K562 (cell line): ENCODE measurements at regions not wholly inside any gene's neighbourhood (a gene's known extent, or its start where the extent isn't known, plus 50 kb on each side); places are given as distances from the start of the nearest gene placed in this dataset.

Source experiments
- ATAC-seq: fragments of 200-7000 bp; cut with Tn5 transposase; 3 replicates; pipeline ENCODE4 v1.9.1; 2020; ENCODE audit warnings: moderate library complexity
- BruUV-seq: library from RNA; stranded (reverse); fragments of 400-500 nt; replicated peaks from 2 replicates; lab custom pipeline; 2021; lab: Mats Ljungman, UMichigan
- CTCF ChIA-PET: fragments of 300-600 bp; formaldehyde crosslinking; extraction: SDS; loops from one replicate; lab custom pipeline; 2021; ENCODE audit warnings: low intra/inter-chr PET ratio; lab: Yijun Ruan, JAX
- POLR2A ChIA-PET: fragments of 300-600, 350-650 bp; sonication (Branson Sonifier 250); formaldehyde crosslinking; extraction: SDS; loops from one replicate; lab custom pipeline; 2021; ENCODE audit warnings: antibody characterized with exemption, inconsistent platforms; lab: Yijun Ruan, JAX
- DNase-seq, 4 experiments: peaks; one replicate each; pipeline versions ENCODE4 v3.0.0 to v3.0.0-alpha.2; 2011 to 2018; ENCODE audit warnings: low spot score in 3 of 4, mixed read lengths in 3 of 4; ENCODE audit errors: extremely low read depth in 1 of 4
- FAIRE-seq: peaks from 2 replicates; lab custom pipeline; 2011; peaks lifted over from hg19 to GRCh38; lab: Jason Lieb, UNC
- H2AFZ ChIP-seq: 2 replicates; pipeline ENCODE4 v1.6.0; 2011; ENCODE audit warnings: low read depth, low read length, control low read depth, inconsistent platforms
- H3K27ac ChIP-seq: fragments of 200-600 bp; 3 replicates; pipeline ENCODE4 v1.8.0; 2011; ENCODE audit warnings: low read depth, mild to moderate bottlenecking, control low read depth, inconsistent platforms, low read length, moderate library complexity, mixed read lengths; ENCODE audit errors: extremely low read depth
- H3K27me3 ChIP-seq, 2 experiments: fragments of 300-600 bp in 1 of 2; 2 replicates in 1 of 2; 3 replicates in 1 of 2; pipeline versions ENCODE4 v1.6.0 to v1.8.0; 2011; ENCODE audit warnings: inconsistent platforms in 2 of 2, low read length in 2 of 2, mild to moderate bottlenecking in 1 of 2, mixed read lengths in 1 of 2, moderate library complexity in 1 of 2; ENCODE audit not compliant: control insufficient read depth in 2 of 2, insufficient read depth in 2 of 2
- H3K36me3 ChIP-seq: fragments of 300-600 bp; 3 replicates; pipeline ENCODE4 v1.8.0; 2011; ENCODE audit warnings: mild to moderate bottlenecking, low read length, inconsistent platforms; ENCODE audit not compliant: control insufficient read depth, insufficient read depth
- H3K4me1 ChIP-seq, 2 experiments: fragments of 200-600 bp in 1 of 2; replicated peaks in 1 of 2; 2 replicates in 1 of 2; 3 replicates in 1 of 2; pipeline versions ENCODE4 v1.5.1 to v1.8.0; 2011; ENCODE audit warnings: inconsistent platforms in 2 of 2, low read length in 2 of 2, mild to moderate bottlenecking in 1 of 2, mixed read lengths in 1 of 2, moderate library complexity in 1 of 2; ENCODE audit not compliant: control insufficient read depth in 2 of 2, insufficient read depth in 2 of 2
- H3K4me2 ChIP-seq: 2 replicates; pipeline ENCODE4 v1.6.1; 2011; ENCODE audit warnings: low read length, control low read depth, inconsistent platforms, mixed read lengths; ENCODE audit not compliant: insufficient read depth
- H3K4me3 ChIP-seq: fragments of 200-600 bp; sonication (generic), shearing (Covaris generic); 2 replicates; pipeline ENCODE4 v1.5.1; 2016; ENCODE audit warnings: control low read depth, inconsistent platforms
- H3K79me2 ChIP-seq: fragments of 200-600 bp; 3 replicates; pipeline ENCODE4 v1.8.0; 2011; ENCODE audit warnings: low read length, inconsistent platforms; ENCODE audit not compliant: control insufficient read depth, insufficient read depth
- H3K9ac ChIP-seq, 2 experiments: 2 replicates each; pipeline versions ENCODE4 v1.6.0 to v1.6.1; 2011; ENCODE audit warnings: low read depth in 2 of 2, low read length in 2 of 2, control low read depth in 1 of 2, inconsistent platforms in 1 of 2, mild to moderate bottlenecking in 1 of 2, mixed read lengths in 1 of 2; ENCODE audit not compliant: insufficient read depth in 1 of 2
- H3K9me1 ChIP-seq: one replicate; pipeline ENCODE4 v1.6.0; 2011; ENCODE audit warnings: inconsistent platforms, mild to moderate bottlenecking, low read length, moderate library complexity; ENCODE audit not compliant: control insufficient read depth, insufficient read depth
- H3K9me3 ChIP-seq: replicated peaks from 2 replicates; pipeline ENCODE4 v1.5.1; 2011; ENCODE audit warnings: low read depth, low read length, inconsistent platforms; ENCODE audit not compliant: control insufficient read depth, insufficient read depth
- H4K20me1 ChIP-seq: replicated peaks from 2 replicates; pipeline ENCODE4 v1.6.1; 2011; ENCODE audit warnings: low read length, inconsistent platforms, mixed read lengths; ENCODE audit not compliant: control insufficient read depth, insufficient read depth
- TRIM28 ChIP-seq: fragments of 450-650 bp; IDR thresholded peaks from 2 replicates; pipeline ENCODE4 v1.6.1; 2017
- ZBTB8A ChIP-seq: fragments of 450-650 bp; IDR thresholded peaks from 2 replicates; pipeline ENCODE4 v1.6.1; 2018; ENCODE audit warnings: mild to moderate bottlenecking, moderate library complexity; ENCODE audit not compliant: partially characterized antibody
- ZNF75A ChIP-seq: fragments of 450-650 bp; formaldehyde crosslinking; IDR thresholded peaks from 2 replicates; pipeline ENCODE4 v1.4.0; 2020; ENCODE audit warnings: mild to moderate bottlenecking
- WGBS: fragments of 100-300 bp; shearing (Covaris generic); methylation state at CpG from one replicate; pipeline ENCODE4 v1.1.6; 2016; ENCODE audit warnings: low coverage, mixed read lengths; ENCODE audit not compliant: insufficient coverage; ENCODE audit errors: missing lambda C conversion rate; 5-methylcytosine and 5-hydroxymethylcytosine counted together
- in situ Hi-C: fragments of 300-500 bp; cut with MboI; formaldehyde crosslinking; loops from 4 replicates; pipeline ENCODE4 v1.15.0; 2018; ENCODE audit warnings: inconsistent platforms, mixed read lengths
- intact Hi-C: fragments of 100-400 bp; cut with micrococcal nuclease; formaldehyde crosslinking; loops from 2 replicates; pipeline ENCODE4 v1.14.2; 2022
- TF ChIP-seq, protein P1 (sequence below): fragments of 450-650 bp; IDR thresholded peaks from 2 replicates; pipeline ENCODE4 v1.6.1; 2016; ENCODE audit warnings: missing biosample characterization, missing genetic modification characterization
- TF ChIP-seq, protein P2 (sequence below), 2 experiments: fragments of 250-450 bp in 1 of 2; fragments of 450-650 bp in 1 of 2; sonication (Bioruptor Pico) in 1 of 2; IDR thresholded peaks; 2 replicates each; pipeline versions ENCODE4 v1.6.1 to v1.8.0; 2016 to 2021; ENCODE audit warnings: mild to moderate bottlenecking in 2 of 2, moderate library complexity in 2 of 2, missing compliant biosample characterization in 1 of 2, missing genetic modification characterization in 1 of 2
- TF ChIP-seq, protein P3 (sequence below): fragments of 250-450 bp; sonication (Bioruptor Pico); IDR thresholded peaks from 2 replicates; pipeline ENCODE4 v1.8.0; 2022; ENCODE audit warnings: moderate library complexity, mild to moderate bottlenecking, inconsistent platforms

DNA sequence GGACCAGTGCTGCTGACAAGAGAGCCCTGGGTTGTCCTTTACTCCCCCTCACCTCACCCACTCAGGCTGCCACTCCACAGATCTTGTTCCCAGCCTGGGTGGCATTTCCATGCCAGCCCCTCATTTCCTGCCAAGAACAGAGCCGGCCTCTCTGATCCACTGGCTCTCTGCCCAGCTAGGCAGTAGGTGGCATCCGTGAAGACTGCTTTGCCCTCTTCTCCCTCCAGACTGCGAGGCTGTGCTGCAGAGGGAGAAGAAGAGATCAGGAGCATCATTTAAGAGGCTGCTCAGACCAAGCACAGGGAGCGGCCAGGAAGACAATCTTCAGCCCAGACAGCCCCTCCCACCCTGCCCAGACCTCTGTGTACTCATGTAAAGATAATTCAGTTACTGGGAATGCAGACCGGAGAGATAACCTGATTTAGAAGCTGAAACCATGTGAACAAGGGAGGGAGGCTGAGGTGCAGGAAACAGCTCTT is 126.9 kb upstream of the NCAM1 start:
- H2AFZ ChIP-seq = no peak overlapping the region
- H4K20me1 ChIP-seq = 0 out of 2 replicates have a peak, but pooled peaks cover 3% of the 10 kb centered on the region
- ATAC-seq = no peak
- POLR2A ChIA-PET = no interaction called here
- no peaks in the 10 kb centered on the region for H3K27me3 ChIP-seq
- H3K79me2 ChIP-seq = no peaks in the 10 kb centered on the region
- no peaks in the 10 kb centered on the region for H3K9me3 ChIP-seq
- in situ Hi-C loops = loop anchor here (10.0 kb wide), 1 partner anchor 1450 kb away; no protein-coding TSS in a partner anchor
- H3K27ac ChIP-seq = no peak overlapping the region
- 0% methylated on average over 3 of the region's 5 CpGs for WGBS
- intact Hi-C loops = no loop called here
- no peak overlapping the region for H3K9ac ChIP-seq
- no peak overlapping the region for H3K4me3 ChIP-seq
- DNase-seq = no peak
- H3K9me1 ChIP-seq = no peaks in the 10 kb centered on the region
- H3K4me1 ChIP-seq = no peaks in the 10 kb centered on the region
- TF ChIP-seq, protein P1, sequence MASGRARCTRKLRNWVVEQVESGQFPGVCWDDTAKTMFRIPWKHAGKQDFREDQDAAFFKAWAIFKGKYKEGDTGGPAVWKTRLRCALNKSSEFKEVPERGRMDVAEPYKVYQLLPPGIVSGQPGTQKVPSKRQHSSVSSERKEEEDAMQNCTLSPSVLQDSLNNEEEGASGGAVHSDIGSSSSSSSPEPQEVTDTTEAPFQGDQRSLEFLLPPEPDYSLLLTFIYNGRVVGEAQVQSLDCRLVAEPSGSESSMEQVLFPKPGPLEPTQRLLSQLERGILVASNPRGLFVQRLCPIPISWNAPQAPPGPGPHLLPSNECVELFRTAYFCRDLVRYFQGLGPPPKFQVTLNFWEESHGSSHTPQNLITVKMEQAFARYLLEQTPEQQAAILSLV (tag) = no peak
- TF ChIP-seq ZNF75A (CRISPR knock-in tag) = no peak
- no peak for TF ChIP-seq ZBTB8A
- TF ChIP-seq TRIM28 = no peak
- TF ChIP-seq, protein P2, sequence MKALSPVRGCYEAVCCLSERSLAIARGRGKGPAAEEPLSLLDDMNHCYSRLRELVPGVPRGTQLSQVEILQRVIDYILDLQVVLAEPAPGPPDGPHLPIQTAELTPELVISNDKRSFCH (CRISPR knock-in tag; IDR thresholded peaks at IDR 0.05) = no peak
- TF ChIP-seq, protein P2 (tag; IDR thresholded peaks at IDR 0.05) = no peak
- TF ChIP-seq, protein P3, sequence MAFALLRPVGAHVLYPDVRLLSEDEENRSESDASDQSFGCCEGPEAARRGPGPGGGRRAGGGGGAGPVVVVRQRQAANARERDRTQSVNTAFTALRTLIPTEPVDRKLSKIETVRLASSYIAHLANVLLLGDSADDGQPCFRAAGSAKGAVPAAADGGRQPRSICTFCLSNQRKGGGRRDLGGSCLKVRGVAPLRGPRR (CRISPR knock-in tag) = no peak
- H3K4me2 ChIP-seq = no peak overlapping the region
- CTCF ChIA-PET = no interaction called here
- no peaks in the 10 kb centered on the region for H3K36me3 ChIP-seq
- FAIRE-seq = no peak
- no TSS peak for BruUV-seq
